OCI-M2 (cell line): ENCODE measurements at regions not wholly inside any gene's neighbourhood (a gene's known extent, or its start where the extent isn't known, plus 50 kb on each side); places are given as distances from the start of the nearest gene placed in this dataset.

Source experiments
- DNase-seq: peaks from one replicate; lab custom pipeline; 2025; ENCODE audit not compliant: unreplicated experiment; lab: John Stamatoyannopoulos, UW

DNA sequence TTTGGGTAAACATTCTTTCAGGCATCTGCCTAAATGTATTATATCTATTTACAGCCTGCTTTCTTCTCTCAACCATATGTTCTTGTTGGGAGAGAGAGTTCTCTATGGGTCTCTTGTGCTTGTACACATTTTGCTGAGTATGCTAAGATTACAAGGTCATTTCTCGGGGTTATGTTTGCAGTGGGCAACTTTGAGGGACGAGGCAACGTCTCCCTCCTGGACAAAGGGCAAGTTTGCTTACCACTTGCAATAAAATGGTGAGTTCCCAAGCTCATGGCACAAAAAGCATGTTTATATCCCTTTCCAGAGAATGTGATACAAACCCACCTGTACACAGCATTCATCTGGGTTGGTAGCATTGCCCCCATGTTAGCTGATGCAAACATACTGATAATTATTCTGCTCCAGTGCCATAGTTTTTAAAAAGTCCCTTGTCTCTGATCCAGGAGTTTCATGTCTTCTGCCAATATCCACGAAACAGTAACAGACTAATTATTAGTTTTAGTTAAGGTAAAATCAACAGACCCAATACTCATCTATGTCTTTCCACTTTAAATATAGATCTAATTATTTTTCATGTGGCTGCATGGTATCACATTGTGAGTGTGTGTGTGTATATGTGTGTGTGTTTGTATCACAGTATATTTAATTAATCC is 84.2 kb upstream of the MAPK4 start:
- DNase-seq: no peak

DNA sequence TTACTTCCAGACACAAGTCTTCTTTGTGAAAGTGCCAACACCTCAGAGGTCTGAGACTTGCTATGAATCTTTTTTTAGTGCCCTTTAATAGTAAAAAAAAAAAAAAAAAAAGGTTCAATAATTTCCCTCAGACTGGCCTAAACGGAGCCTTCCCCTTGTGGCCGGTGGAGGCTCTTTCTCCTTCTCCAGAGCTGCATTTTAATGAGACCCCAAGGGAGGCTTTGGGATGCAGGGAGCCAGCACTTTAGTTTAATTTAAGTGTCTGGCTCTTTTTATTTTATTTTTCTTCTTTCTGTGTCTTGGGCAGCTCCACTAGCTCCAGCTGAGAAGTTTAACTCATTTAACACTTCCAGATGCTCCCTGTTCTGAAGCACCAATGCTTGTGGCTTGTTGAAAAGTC is 67.8 kb upstream of the MAPK4 start:
- DNase-seq: no peak

DNA sequence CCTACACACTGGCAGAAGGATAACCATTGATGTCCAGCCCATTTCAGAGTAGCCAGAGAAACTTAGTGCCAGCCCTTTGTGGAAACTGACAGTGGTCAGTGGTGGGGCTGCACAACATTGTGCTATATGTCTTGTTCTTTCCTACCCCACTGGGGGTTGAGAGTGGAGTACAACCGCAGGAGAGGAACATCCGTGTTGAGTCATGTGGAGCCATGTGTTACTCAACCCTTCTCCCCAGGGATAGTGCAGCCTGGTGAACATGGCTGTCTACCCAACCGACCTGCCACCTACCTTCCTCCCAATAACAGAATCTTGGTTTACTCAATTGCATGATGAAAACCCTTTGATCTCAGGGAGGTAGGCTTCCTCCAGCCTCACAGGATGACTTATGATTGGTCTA is 65.3 kb upstream of the MAPK4 start:
- no peak for DNase-seq

DNA sequence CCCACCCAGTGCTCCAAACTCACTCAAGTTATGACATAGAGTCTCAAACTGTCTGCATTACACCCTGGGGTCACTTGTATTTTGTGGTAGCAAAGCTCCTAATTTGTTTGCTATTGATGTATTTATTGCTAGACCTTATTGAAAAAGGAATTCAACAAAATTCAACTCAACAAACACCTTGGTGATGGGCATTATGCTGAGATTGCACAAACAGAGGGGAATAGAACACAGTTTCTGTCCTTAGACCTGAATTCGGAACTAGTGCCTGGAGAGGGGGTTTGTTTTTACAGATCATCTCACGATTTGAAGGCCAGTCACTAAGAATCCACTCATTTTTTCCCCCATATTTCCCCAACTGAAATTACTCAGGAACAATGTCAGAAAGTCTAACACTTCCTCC is 53.5 kb upstream of the MAPK4 start:
- no peak for DNase-seq

DNA sequence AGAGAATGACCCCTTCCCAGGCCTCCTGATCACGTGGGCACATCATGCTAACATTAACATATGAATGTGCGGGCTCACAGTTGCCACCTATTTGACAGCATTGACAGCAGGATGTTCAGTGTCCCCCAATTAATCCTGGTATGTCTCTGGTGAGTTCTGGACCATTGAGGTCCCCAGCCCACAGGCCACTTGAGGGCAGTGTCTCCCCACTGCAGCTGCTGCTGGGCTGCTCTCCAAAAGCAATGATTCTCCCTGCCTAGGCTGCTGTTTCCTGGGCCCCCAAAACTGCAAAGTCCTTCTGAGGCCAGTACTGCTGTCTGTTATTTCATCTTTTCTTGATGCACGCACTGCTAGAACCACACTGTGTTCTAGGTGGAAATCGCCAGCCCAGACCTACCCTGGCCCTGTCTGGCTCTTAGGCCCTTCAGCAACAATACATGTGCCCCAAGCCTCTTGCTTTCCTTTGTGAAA is 52.7 kb upstream of the MAPK4 start:
- DNase-seq: no peak

DNA sequence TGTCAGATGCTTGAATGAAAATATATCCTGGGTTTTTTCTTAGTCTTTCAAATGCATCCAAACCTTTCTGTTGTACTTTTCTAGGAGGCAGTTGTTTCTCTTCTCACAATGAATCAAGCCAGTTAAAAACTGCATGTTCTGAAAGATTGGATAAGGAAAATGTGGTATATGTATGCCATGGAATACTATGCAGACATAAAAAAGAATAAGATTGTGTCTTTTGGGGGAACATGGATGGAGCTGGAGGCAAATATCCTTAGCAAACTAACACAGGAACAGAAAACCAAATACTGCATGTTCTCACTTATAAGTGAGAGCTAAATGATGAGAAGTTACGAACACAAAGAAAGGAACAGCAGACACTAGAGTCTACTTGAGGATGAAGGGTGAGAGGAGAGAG is 51.7 kb upstream of the MAPK4 start:
- no peak for DNase-seq

DNA sequence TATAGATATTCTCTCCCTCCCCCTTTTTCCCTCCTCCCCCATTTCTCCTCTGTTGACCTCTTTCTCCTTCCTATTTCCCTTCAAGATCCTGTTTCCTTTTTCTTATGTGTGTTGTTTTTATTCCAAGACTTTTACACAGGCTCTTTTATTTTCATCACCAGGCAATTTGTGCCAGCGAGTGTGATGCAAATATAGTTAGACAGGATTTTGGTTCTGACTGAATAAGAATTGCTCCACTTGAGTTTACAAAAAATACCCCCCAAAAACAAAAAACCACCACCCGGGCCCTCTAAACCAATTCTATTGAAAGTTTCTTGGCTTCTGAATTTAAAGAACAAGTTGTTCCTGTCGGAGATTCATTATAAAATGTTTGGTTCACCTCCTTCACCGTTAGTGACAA is 50.9 kb upstream of the MAPK4 start:
- DNase-seq: no peak
